Testis (tissue), 2 donors: ENCODE measurements at regions not wholly inside any gene's neighbourhood (a gene's known extent, or its start where the extent isn't known, plus 50 kb on each side); places are given as distances from the start of the nearest gene placed in this dataset.

ENCODE experiments used
- DNase-seq: peaks from one replicate; pipeline ENCODE4 v3.0.0-alpha.2; 2019
- H3K27ac ChIP-seq, 2 donors: fragments of 200-600 bp; sonication (generic); one replicate each; pipeline ENCODE4 v1.5.1; 2019
- H3K27me3 ChIP-seq: fragments of 200-600 bp; sonication (generic); one replicate; pipeline ENCODE4 v1.5.1; 2019
- H3K36me3 ChIP-seq: fragments of 200-600 bp; sonication (generic); one replicate; pipeline ENCODE4 v1.5.1; 2017; ENCODE audit warnings: low read depth; ENCODE audit errors: missing control alignments
- H3K4me1 ChIP-seq: fragments of 200-600 bp; sonication (generic); one replicate; pipeline ENCODE4 v1.5.1; 2019
- H3K4me3 ChIP-seq, 2 donors: fragments of 200-600 bp; sonication (generic); one replicate each; pipeline ENCODE4 v1.5.1; 2017 to 2019
- H3K9me3 ChIP-seq: fragments of 200-600 bp; sonication (generic); one replicate; pipeline ENCODE4 v1.5.1; 2017
- POLR2A ChIP-seq: fragments of 450-650 bp; IDR thresholded peaks from one replicate; pipeline ENCODE4 v1.6.1; 2017; ENCODE audit warnings: antibody characterized with exemption, mild to moderate bottlenecking, moderate library complexity
- WGBS, 2 donors: methylation state at CpG; one replicate each; pipeline ENCODE4 v1.1.5; 2018; 5-methylcytosine and 5-hydroxymethylcytosine counted together
- intact Hi-C: fragments of 100-400 bp; cut with DNase I; formaldehyde crosslinking; loops from one replicate; pipeline ENCODE4 v1.15.1; 2023; ENCODE audit warnings: low total_unique reads
- TF ChIP-seq, protein P1 (sequence below), 3 experiments: fragments of 450-650 bp in 2 of 3; fragments of 200-600 bp in 1 of 3; sonication (generic) in 1 of 3; IDR thresholded peaks; one replicate each; pipeline ENCODE4 v1.5.1; 2016 to 2019; ENCODE audit warnings: antibody characterized with exemption in 3 of 3, mild to moderate bottlenecking in 2 of 3, moderate library complexity in 1 of 3

- TF ChIP-seq, protein P1, sequence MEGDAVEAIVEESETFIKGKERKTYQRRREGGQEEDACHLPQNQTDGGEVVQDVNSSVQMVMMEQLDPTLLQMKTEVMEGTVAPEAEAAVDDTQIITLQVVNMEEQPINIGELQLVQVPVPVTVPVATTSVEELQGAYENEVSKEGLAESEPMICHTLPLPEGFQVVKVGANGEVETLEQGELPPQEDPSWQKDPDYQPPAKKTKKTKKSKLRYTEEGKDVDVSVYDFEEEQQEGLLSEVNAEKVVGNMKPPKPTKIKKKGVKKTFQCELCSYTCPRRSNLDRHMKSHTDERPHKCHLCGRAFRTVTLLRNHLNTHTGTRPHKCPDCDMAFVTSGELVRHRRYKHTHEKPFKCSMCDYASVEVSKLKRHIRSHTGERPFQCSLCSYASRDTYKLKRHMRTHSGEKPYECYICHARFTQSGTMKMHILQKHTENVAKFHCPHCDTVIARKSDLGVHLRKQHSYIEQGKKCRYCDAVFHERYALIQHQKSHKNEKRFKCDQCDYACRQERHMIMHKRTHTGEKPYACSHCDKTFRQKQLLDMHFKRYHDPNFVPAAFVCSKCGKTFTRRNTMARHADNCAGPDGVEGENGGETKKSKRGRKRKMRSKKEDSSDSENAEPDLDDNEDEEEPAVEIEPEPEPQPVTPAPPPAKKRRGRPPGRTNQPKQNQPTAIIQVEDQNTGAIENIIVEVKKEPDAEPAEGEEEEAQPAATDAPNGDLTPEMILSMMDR (IDR thresholded peaks at IDR 0.05): no peak
- TF ChIP-seq POLR2A: no peak
- no peaks in the 10 kb centered on the region for H3K36me3 ChIP-seq
- H3K27ac ChIP-seq: no peak overlapping the region
- intact Hi-C loops: no loop called here
- H3K4me3 ChIP-seq: no peak overlapping the region
- 96% methylated on average over 4 of the region's 4 CpGs for WGBS, 2 donors
- no peak for DNase-seq
- no peaks in the 10 kb centered on the region for H3K9me3 ChIP-seq
- H3K27me3 ChIP-seq: no peaks in the 10 kb centered on the region
- no peaks in the 10 kb centered on the region for H3K4me1 ChIP-seq
Measured at GRCh38 chr18:67300498-67300897, 216.0 kb downstream of the DSEL start.

DNA sequence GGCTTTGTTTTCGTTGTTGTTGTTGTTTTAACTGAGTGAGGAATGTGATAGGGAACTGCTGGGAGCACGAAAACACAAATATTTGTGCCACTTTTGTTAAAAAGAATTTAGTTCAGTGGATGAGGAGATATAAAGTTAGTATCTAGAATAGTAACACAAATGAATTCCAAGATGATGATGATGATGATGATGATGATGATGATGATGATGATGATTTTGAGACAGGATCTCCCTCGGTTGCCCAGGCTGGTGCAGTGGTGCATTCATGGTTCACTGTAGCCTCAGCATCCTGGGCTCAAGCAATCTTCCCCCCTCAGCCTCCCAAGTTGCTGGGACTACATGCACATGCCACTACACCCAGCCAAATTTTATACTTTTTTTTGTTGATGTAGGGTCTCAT, 223.7 kb downstream of the DSEL start:
- DNase-seq: no peak
- no peak overlapping the region for H3K4me3 ChIP-seq
- WGBS, 2 donors: 81 to 87% methylated on average over 3 of the region's 3 CpGs
- H3K27me3 ChIP-seq: no peaks in the 10 kb centered on the region
- intact Hi-C loops: no loop called here
- H3K27ac ChIP-seq: no peak overlapping the region
- H3K4me1 ChIP-seq: no peaks in the 10 kb centered on the region
- TF ChIP-seq, protein P1 (IDR thresholded peaks at IDR 0.05): no peak
- TF ChIP-seq POLR2A: no peak
- no peaks in the 10 kb centered on the region for H3K9me3 ChIP-seq
- no peaks in the 10 kb centered on the region for H3K36me3 ChIP-seq

DNA sequence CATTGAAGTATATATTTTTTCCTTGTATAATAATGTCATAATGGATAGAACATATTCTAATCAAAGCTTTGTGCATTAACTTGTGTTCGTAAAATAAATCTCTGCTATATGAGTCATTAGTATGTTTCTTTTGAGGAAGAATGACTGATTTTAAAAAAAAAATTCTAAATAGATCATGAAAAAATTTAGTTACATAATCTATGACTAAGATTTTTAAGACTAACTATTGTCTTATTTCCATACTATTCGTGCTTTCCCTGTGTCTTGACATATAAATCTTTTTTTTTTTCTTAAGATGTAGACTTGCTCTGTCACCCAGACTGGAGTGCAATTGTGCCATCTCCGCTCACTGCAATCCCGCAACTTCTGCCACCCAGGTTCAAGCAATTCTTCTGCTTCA, 226.1 kb downstream of the DSEL start:
- H3K4me1 ChIP-seq: no peaks in the 10 kb centered on the region

GRCh38 chr18:67285583-67285982, 230.9 kb downstream of the DSEL start:
- H3K4me3 ChIP-seq: no peak overlapping the region
- no peak for DNase-seq
- TF ChIP-seq POLR2A: no peak
- TF ChIP-seq, protein P1 (IDR thresholded peaks at IDR 0.05): no peak
- WGBS, 2 donors: 94 to 96% methylated on average over 2 of the region's 2 CpGs
- intact Hi-C loops: no loop called here
- H3K27ac ChIP-seq: no peak overlapping the region
- H3K36me3 ChIP-seq: no peaks in the 10 kb centered on the region
- no peaks in the 10 kb centered on the region for H3K27me3 ChIP-seq
- H3K4me1 ChIP-seq: no peaks in the 10 kb centered on the region
- no peaks in the 10 kb centered on the region for H3K9me3 ChIP-seq

More for the DNA sequence above, 226.1 kb downstream of the DSEL start:
- intact Hi-C loops: no loop called here
- no peak for DNase-seq
- Histone ChIP-seq H3K9me3 (no peaks in the 10 kb centered on the region), H3K4me3 (no peak overlapping the region), H3K27ac (no peak overlapping the region), H3K36me3 (no peaks in the 10 kb centered on the region), H3K27me3 (no peaks in the 10 kb centered on the region)
- WGBS, 2 donors: 64 to 69% methylated on average over 4 of the region's 4 CpGs
- no peak for TF ChIP-seq POLR2A
- TF ChIP-seq, protein P1 (IDR thresholded peaks at IDR 0.05): no peak

DNA sequence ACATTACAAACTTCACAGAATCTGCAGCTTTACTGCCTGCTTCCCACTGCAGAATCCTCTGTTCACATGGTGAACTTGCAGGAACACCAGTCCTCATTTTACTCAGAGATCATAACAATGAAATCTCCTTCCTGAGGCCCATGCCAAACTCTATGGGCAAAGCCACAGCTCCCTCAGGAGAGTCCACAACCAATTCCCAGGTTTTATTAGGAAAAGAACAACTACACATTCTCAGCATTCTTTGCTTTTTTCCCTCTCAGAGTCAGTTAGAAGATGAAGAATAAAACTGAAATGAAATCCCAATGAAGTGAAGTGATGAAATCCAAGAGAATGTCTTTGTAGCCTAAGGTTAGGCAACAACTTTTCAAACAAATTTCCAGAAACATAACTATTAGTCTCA, 233.7 kb downstream of the DSEL start:
- Histone ChIP-seq H3K4me1 (no peaks in the 10 kb centered on the region), H3K27ac (no peak overlapping the region), H3K36me3 (no peaks in the 10 kb centered on the region), H3K4me3 (no peak overlapping the region), H3K27me3 (no peaks in the 10 kb centered on the region), H3K9me3 (no peaks in the 10 kb centered on the region)
- intact Hi-C loops: no loop called here
- TF ChIP-seq, protein P1 (IDR thresholded peaks at IDR 0.05): no peak
- no peak for TF ChIP-seq POLR2A
- DNase-seq: no peak
